ENCODE measurements at regions not wholly inside any gene's neighbourhood (a gene's known extent, or its start where the extent isn't known, plus 50 kb on each side); places are given as distances from the start of the nearest gene placed in this dataset.
"Not testable (repeated sequence)": the region's sequence is repeated elsewhere in the genome, so short reads cannot be mapped to it uniquely, and the experiment has no call there.

GRCh38 chr12:79993106-79993862 is 58.4 kb upstream of the PPP1R12A start:
- Histone ChIP-seq H3K9me3 (no peaks in the 10 kb centered on the region), H3K27me3 (no peaks in the 10 kb centered on the region), H3K4me1 (no peaks in the 10 kb centered on the region), H3K27ac (no peak overlapping the region), H3K36me3 (no peaks in the 10 kb centered on the region), H3K4me3 (no peak overlapping the region)
- DNase-seq (no peak), ATAC-seq (no peak)
- intact Hi-C loops (cut with DNase I; ENCODE audit: low total_unique reads) (no loop called here), in situ Hi-C loops (cut with MboI; ENCODE audit: low sequenced_read_pairs in 4 of 4) (no loop called here)
- no peak for TF ChIP-seq CTCF (IDR thresholded peaks at IDR 0.05 in 4 of 5, conservative IDR thresholded peaks at IDR 0.05 in 1 of 5)
- no peak for TF ChIP-seq POLR2A (IDR thresholded peaks at IDR 0.05)

- DNase-seq (no peak), ATAC-seq (no peak)
- in situ Hi-C loops (cut with MboI; ENCODE audit: low sequenced_read_pairs in 4 of 4): no loop called here
- intact Hi-C loops (cut with DNase I; ENCODE audit: low total_unique reads): no loop called here
- Histone ChIP-seq H3K4me1 (no peaks in the 10 kb centered on the region), H3K9me3 (no peaks in the 10 kb centered on the region), H3K27me3 (no peaks in the 10 kb centered on the region), H3K4me3 (no peak overlapping the region), H3K27ac (no peak overlapping the region), H3K36me3 (no peaks in the 10 kb centered on the region)
- no peak for TF ChIP-seq POLR2A (IDR thresholded peaks at IDR 0.05)
- no peak for TF ChIP-seq CTCF (IDR thresholded peaks at IDR 0.05 in 4 of 5, conservative IDR thresholded peaks at IDR 0.05 in 1 of 5)
These were observed 56.7 kb upstream of the PPP1R12A start for GRCh38 chr12:79991586-79991985.

GRCh38 chr12:79990509-79991338 is 55.8 kb upstream of the PPP1R12A start:
- in situ Hi-C loops (cut with MboI; ENCODE audit: low sequenced_read_pairs in 4 of 4): not testable (repeated sequence)

GRCh38 chr12:79988368-79988767 is 53.5 kb upstream of the PPP1R12A start:
- H3K9me3 ChIP-seq: no peaks in the 10 kb centered on the region
- ATAC-seq: no peak
- no peak overlapping the region for H3K27ac ChIP-seq
- in situ Hi-C loops (cut with MboI; ENCODE audit: low sequenced_read_pairs in 4 of 4): no loop called here
- TF ChIP-seq POLR2A (IDR thresholded peaks at IDR 0.05): no peak
- TF ChIP-seq CTCF (IDR thresholded peaks at IDR 0.05 in 4 of 5, conservative IDR thresholded peaks at IDR 0.05 in 1 of 5): no peak
- H3K4me1 ChIP-seq: no peaks in the 10 kb centered on the region
- no peaks in the 10 kb centered on the region for H3K27me3 ChIP-seq
- H3K4me3 ChIP-seq: no peak overlapping the region
- DNase-seq: no peak
- H3K36me3 ChIP-seq: no peaks in the 10 kb centered on the region
- intact Hi-C loops (cut with DNase I; ENCODE audit: low total_unique reads): no loop called here

More at GRCh38 chr12:79990509-79991338, 55.8 kb upstream of the PPP1R12A start:
- H3K27ac ChIP-seq; H3K36me3 ChIP-seq; H3K4me3 ChIP-seq; ATAC-seq; H3K27me3 ChIP-seq; H3K4me1 ChIP-seq; H3K9me3 ChIP-seq; intact Hi-C loops (cut with DNase I; ENCODE audit: low total_unique reads); DNase-seq: not testable (repeated sequence)

GRCh38 chr12:79987731-79988130 is 52.8 kb upstream of the PPP1R12A start:
- H3K4me1 ChIP-seq: no peaks in the 10 kb centered on the region
- no peaks in the 10 kb centered on the region for H3K36me3 ChIP-seq
- no peak for DNase-seq
- intact Hi-C loops (cut with DNase I; ENCODE audit: low total_unique reads): no loop called here
- in situ Hi-C loops (cut with MboI; ENCODE audit: low sequenced_read_pairs in 4 of 4): no loop called here
- no peak for TF ChIP-seq CTCF (IDR thresholded peaks at IDR 0.05 in 4 of 5, conservative IDR thresholded peaks at IDR 0.05 in 1 of 5)
- TF ChIP-seq POLR2A (IDR thresholded peaks at IDR 0.05): no peak
- H3K27ac ChIP-seq: no peak overlapping the region
- H3K27me3 ChIP-seq: no peaks in the 10 kb centered on the region
- no peak overlapping the region for H3K4me3 ChIP-seq
- H3K9me3 ChIP-seq: no peaks in the 10 kb centered on the region
- ATAC-seq: no peak

Measured in gastrocnemius medialis (tissue), 4 donors.